Transverse colon (tissue), 3 donors: ENCODE measurements at regions not wholly inside any gene's neighbourhood (a gene's known extent, or its start where the extent isn't known, plus 50 kb on each side); places are given as distances from the start of the nearest gene placed in this dataset.

Experiments used
- POLR2A ChIP-seq: fragments of 450-650 bp; IDR thresholded peaks from one replicate; pipeline ENCODE4 v1.6.1; 2016; ENCODE audit warnings: antibody characterized with exemption, mild to moderate bottlenecking, moderate library complexity
- TF ChIP-seq, protein P1 (sequence below), 5 experiments: fragments of 200-600 bp in 3 of 5; fragments of 450-650 bp in 2 of 5; sonication (generic) in 3 of 5; IDR thresholded peaks; 1 replicate in 2 of 5; 2 replicates in 3 of 5; pipeline ENCODE4 v1.5.1; 2016 to 2017; ENCODE audit warnings: antibody characterized with exemption in 5 of 5, inconsistent platforms in 3 of 5, mild to moderate bottlenecking in 2 of 5, moderate library complexity in 1 of 5

DNA sequence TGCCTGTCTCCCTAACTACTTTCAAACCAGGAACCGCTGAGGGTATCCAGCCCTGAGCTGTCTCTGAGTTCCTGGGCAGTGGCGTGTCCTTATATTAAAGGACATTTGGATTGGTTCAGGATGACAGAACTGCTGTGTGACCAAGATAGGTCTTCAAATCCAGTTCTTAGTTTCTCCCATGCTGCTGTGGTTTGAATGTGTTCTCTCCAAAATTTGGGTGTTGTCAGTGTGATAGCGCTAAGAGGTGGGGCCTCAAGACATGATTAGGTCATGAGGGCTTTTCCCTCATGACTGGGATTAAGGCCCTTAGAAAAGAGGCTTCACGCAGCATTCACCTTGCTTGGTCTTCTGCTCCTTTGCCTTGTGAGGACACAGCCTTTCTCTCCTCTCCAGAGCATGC lies 376.5 kb upstream of the TPM1 start:
- no peak for TF ChIP-seq POLR2A
- TF ChIP-seq, protein P1, sequence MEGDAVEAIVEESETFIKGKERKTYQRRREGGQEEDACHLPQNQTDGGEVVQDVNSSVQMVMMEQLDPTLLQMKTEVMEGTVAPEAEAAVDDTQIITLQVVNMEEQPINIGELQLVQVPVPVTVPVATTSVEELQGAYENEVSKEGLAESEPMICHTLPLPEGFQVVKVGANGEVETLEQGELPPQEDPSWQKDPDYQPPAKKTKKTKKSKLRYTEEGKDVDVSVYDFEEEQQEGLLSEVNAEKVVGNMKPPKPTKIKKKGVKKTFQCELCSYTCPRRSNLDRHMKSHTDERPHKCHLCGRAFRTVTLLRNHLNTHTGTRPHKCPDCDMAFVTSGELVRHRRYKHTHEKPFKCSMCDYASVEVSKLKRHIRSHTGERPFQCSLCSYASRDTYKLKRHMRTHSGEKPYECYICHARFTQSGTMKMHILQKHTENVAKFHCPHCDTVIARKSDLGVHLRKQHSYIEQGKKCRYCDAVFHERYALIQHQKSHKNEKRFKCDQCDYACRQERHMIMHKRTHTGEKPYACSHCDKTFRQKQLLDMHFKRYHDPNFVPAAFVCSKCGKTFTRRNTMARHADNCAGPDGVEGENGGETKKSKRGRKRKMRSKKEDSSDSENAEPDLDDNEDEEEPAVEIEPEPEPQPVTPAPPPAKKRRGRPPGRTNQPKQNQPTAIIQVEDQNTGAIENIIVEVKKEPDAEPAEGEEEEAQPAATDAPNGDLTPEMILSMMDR (IDR thresholded peaks at IDR 0.05), result no peak
